ENCODE measurements at regions not wholly inside any gene's neighbourhood (a gene's known extent, or its start where the extent isn't known, plus 50 kb on each side); places are given as distances from the start of the nearest gene placed in this dataset.

DNA sequence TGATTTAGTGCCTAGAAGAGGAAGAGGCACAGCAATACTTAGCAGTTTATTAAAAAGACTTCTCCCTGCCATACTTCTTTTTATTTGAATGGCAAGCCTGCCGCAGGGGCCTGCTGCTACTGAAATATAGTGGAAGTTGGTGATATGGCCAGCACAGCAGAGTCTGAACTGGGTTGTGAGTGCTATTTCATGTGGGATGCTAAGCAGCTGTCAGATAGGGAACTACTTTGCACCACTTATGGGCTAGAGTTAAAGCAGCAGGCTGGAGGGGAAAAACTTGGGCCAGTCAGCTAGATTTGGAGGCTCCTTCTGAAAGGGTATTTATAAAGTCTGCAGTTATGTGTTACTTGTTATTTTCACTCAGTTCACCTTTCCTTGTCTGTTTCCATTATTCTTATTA is 299.0 kb upstream of the E2F7 start:
- H3K4me3 ChIP-seq (ENCODE audit: low read depth, low read length) = no peak overlapping the region
- no peak for DNase-seq (ENCODE audit: low read depth)
- TF ChIP-seq, protein P1, sequence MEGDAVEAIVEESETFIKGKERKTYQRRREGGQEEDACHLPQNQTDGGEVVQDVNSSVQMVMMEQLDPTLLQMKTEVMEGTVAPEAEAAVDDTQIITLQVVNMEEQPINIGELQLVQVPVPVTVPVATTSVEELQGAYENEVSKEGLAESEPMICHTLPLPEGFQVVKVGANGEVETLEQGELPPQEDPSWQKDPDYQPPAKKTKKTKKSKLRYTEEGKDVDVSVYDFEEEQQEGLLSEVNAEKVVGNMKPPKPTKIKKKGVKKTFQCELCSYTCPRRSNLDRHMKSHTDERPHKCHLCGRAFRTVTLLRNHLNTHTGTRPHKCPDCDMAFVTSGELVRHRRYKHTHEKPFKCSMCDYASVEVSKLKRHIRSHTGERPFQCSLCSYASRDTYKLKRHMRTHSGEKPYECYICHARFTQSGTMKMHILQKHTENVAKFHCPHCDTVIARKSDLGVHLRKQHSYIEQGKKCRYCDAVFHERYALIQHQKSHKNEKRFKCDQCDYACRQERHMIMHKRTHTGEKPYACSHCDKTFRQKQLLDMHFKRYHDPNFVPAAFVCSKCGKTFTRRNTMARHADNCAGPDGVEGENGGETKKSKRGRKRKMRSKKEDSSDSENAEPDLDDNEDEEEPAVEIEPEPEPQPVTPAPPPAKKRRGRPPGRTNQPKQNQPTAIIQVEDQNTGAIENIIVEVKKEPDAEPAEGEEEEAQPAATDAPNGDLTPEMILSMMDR (IDR thresholded peaks at IDR 0.05; ENCODE audit: low read depth, low read length, missing control alignments) = no peak

DNA sequence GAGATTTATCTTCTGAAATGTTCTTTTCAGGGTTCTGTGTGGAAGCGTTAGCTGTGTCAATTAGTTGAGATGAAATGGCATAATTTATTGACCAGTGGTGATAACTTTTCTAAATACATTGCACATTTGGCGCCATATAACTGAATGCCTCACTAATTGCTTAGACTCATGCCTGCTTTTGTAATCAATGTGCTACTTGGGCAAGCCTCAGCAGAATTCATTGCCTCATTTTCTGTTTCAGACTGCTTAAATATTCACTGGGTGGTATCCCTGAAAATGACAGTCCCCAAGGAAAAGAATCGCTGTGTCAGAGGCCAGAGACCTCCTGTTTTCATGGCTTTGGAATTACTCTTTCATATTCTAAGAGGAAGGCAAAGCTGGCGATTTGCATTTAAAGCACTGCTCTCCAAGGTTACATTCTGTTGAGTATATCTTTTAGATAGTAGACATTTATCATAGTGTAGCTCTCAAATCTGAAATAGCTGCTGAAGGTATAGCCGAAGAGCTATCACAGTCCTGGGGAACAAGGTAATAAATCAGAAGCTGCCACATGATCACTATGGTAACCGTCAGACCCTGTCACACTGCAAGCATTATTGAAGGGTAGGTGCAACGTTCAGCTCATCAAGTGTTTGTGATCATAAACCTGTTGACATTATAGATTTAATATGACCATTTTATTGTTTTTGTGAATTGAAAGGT is 297.3 kb upstream of the E2F7 start:
- DNase-seq (ENCODE audit: low read depth) = no peak
- TF ChIP-seq, protein P1 (IDR thresholded peaks at IDR 0.05; ENCODE audit: low read depth, low read length, missing control alignments) = no peak

DNA sequence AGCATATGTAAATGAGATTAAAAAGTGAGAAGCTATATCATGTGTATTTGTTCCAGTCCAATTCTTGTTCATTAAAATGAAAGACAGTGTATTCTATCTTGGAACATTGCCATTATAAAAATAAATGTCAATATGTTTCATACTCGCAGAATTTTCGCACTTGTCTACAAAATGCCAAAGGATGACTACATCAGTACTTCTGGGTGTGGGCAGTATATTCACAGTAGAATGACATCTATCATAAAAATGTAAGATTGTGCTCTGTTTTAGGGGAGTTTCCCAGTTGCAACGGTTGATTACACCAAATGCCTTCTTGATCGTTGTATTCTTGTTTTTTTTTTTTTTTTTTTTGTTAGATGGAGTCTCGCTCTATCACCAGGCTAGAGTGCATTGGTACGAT is 292.3 kb upstream of the E2F7 start:
- no peak for DNase-seq (ENCODE audit: low read depth)
- TF ChIP-seq, protein P1 (IDR thresholded peaks at IDR 0.05; ENCODE audit: low read depth, low read length, missing control alignments) = no peak
- no peak overlapping the region for H3K4me3 ChIP-seq (ENCODE audit: low read depth, low read length)

More for the DNA sequence above, 297.3 kb upstream of the E2F7 start:
- no peak overlapping the region for H3K4me3 ChIP-seq (ENCODE audit: low read depth, low read length)

DNA sequence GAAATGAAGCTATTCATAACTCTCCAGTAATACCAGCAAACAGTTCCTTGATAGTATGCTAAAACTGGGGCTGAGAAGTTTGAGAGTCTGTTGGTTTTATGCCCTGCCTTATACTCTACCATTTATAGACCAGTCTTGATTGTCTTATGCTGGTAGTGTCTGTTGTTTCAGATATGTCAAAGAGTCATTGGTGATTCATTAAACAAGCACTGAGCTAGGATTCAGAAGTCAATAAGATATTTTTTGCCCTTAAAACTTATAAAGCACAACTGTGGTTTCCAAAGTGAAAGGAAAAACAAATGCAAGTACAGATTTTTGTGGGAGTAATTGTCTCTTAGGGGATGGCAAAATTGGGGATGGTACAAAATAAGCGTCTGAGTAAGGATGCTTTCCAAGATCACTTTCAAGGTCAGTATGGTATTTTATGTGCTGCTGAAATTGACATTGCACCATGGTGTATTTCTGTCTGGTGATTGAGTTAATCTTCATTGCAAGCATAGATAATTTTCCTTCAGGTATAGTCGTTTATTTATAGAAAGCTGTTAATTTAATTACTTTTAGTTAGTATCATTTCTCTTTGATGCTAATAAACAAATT is 289.5 kb upstream of the E2F7 start:
- no peak overlapping the region for H3K4me3 ChIP-seq (ENCODE audit: low read depth, low read length)
- no peak for DNase-seq (ENCODE audit: low read depth)
- TF ChIP-seq, protein P1 (IDR thresholded peaks at IDR 0.05; ENCODE audit: low read depth, low read length, missing control alignments) = no peak

DNA sequence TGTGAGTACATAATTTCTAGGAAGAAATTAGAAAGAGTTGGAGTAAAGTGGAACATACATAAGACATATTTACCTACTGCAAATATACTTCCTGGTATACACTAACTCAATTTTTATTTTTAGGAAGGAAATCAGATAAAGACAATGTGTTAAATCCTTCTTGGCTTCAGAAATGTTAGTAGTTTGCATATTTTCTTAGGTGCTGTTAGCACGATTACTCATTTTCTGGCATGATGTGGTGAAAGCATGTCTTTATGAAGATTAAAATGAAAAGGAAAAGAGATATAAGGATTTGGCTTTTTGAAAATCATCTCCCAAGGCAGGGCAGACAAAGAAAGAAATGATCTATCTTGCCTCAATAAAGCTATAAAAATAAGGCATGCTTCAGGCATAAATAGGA is 287.6 kb upstream of the E2F7 start:
- no peak overlapping the region for H3K4me3 ChIP-seq (ENCODE audit: low read depth, low read length)
- TF ChIP-seq, protein P1 (IDR thresholded peaks at IDR 0.05; ENCODE audit: low read depth, low read length, missing control alignments) = no peak
- no peak for DNase-seq (ENCODE audit: low read depth)

DNA sequence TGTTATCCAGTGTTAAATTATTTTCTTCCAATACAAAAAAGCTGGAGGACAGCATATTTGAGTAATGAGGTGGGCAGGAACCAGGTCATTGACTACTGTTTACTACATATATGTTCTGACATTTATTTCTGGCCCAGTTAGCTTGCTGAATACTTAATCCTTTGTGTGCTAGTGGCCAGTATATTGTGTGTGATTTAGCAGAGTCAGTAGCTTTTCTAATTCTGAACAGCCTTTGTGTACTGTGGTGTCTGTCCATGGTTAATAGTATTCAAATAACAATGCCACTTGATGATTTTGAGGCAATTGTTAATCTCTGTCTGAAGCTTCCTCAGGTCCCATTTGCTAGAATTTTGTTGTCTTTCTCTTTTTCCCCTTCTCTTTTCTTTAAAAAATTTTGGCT is 286.5 kb upstream of the E2F7 start:
- no peak for DNase-seq (ENCODE audit: low read depth)
- H3K4me3 ChIP-seq (ENCODE audit: low read depth, low read length) = no peak overlapping the region
- TF ChIP-seq, protein P1 (IDR thresholded peaks at IDR 0.05; ENCODE audit: low read depth, low read length, missing control alignments) = no peak
